ENCODE measurements at regions not wholly inside any gene's neighbourhood (a gene's known extent, or its start where the extent isn't known, plus 50 kb on each side); places are given as distances from the start of the nearest gene placed in this dataset.

DNA sequence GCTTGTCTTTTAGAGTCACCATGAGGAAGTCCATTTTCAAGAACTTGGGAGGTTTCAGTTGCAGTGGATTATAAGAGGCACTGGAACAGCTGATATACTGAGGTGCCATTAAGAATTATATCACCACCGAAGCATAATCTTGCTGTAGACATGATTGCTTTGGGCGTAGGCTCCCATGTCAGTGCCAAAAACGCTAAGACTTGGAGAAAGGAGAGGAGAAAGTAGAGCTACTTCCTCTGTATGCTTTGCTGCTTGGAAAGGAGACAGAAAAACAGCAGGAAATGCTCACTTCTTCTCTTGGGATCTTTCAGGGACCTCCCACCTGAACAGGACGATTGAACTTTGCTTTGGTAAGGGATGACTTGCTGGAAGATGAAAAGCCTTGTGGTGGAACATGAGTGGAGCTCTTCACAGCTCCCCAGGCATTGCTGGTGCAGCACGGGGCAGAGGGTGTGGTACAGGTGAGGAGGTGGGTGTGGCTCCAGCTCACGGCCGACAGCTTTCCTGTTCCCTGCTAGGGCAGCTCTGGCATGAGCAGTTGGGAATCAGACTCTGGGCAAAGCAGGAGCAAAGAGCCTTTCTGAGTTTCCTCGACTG lies 190.4 kb upstream of the JAG1 start:
- DNase-seq (ENCODE audit: low spot score): no peak

DNA sequence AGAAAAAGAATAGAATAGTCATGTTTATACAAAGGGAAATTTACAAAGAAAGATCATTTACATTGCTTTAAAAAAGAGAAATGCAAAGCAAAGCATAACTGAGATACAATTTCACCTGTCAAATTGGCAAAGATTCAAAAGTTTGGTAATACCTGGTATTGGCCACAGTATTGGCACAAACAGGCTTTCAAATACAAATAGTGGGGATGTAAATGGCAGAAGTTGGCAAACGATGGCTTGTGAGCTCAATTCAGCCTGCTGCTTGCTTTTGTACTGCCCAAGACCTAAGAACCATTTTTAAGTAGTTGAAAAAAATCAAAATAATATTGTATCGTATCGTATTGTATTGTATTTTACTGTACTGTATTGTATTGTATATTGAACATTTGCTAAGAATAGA lies 194.5 kb upstream of the JAG1 start:
- no peak for DNase-seq (ENCODE audit: low spot score)

DNA sequence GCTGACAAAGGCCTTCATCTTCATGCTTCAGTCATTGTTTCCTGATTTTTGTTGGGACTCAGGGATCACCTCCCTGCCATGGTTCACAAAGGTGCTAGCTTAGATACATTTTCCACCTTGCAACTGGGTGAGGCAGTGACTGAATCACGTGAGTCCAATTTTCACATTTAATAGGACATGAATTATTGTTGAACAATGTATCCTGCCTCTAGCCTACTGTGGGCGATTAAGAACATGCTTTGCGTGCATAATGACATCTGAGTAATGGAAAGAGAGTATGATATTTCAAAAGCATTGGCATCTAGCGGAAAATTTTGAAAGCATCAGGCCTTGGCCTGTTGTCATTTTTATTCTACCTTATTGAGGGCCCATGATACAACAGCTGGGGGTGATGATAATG lies 199.2 kb upstream of the JAG1 start:
- no peak for DNase-seq (ENCODE audit: low spot score)

- no peak for DNase-seq (ENCODE audit: low spot score)
These were observed 201.9 kb upstream of the JAG1 start for GRCh38 chr20:10875653-10876052.

- DNase-seq (ENCODE audit: low spot score): no peak
These were observed 202.8 kb upstream of the JAG1 start for GRCh38 chr20:10876558-10876957.

DNA sequence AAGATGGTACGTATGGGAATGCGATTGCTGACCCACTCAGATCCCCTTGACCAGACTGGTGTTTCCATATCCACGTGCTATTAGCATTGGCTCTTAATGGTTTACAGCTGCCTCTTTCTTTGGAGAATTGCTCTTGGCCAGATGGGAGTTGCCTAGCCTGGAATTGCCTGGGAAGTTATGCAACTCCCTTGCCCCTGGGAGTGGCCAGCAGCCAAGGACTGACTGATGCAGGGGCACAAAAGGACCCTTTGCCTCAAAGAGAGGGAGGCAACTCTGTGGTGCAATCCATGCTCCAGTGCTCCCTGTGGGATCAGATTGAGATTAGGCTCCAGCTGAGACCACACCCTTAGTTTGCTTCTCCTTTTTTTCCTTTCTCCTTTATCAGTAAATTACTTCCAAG lies 203.5 kb upstream of the JAG1 start:
- DNase-seq (ENCODE audit: low spot score): no peak

DNA sequence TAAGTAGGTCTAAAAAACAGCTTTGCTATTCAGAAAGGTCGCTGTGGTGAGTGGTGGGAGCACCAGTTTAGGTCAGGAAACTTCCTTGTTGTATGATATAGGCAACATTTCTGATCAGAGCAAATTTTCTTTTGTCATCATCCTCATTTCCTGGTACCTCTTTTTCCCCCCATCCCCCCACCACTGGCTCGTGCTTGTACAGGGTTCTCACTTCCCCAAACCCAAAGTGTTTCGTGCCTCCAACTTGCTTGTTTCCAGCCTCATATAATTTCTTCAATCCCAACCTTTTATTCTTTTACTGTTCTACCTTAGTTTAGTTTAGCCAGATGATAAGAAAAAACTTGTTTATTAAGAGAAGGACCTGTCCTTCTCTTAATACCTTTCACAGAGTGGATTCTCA lies 209.4 kb upstream of the JAG1 start:
- DNase-seq (ENCODE audit: low spot score): no peak

GRCh38 chr20:10893321-10893720 lies 219.5 kb upstream of the JAG1 start:
- no peak for DNase-seq (ENCODE audit: low spot score)

DNA sequence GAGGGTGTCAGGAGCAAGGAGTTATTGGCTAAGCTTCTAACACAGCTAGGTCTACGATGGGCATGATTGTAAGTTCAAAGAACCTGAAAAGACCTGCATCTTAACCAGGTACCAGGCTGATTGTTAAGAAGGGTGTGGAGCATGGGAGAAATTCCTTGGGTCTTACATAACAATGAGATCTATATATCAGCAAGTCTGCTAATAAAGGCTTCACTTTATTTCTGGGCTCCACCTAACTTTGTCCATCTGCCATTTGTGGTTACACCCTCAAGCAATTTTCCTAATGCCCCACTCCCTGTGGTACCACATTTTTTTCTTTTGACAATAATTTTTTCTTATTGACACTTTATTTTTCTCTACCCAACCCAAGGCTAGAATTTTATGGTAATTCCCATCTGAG lies 223.5 kb upstream of the JAG1 start:
- no peak for DNase-seq (ENCODE audit: low spot score)

GRCh38 chr20:10898552-10898951 lies 224.8 kb upstream of the JAG1 start:
- no peak for DNase-seq (ENCODE audit: low spot score)

DNA sequence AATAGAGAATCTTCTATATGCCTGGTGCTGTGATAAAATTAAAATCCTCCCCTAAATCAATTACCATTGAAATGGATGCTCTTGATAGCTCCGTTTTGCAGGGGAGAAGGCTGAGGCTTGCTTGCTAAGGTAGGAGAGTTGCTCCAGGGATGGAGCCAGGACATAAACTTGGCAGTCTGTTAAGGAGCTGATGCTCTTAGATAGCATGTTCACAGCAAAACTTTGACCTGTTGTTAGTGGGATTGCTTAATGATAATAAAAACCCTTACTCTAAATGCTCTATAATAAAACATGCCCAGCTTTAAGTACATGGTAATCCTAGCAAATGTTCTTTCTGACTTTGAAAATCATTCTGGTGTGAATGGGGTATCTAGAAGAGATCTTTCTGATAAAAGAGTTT lies 228.4 kb upstream of the JAG1 start:
- DNase-seq (ENCODE audit: low spot score): no peak

DNA sequence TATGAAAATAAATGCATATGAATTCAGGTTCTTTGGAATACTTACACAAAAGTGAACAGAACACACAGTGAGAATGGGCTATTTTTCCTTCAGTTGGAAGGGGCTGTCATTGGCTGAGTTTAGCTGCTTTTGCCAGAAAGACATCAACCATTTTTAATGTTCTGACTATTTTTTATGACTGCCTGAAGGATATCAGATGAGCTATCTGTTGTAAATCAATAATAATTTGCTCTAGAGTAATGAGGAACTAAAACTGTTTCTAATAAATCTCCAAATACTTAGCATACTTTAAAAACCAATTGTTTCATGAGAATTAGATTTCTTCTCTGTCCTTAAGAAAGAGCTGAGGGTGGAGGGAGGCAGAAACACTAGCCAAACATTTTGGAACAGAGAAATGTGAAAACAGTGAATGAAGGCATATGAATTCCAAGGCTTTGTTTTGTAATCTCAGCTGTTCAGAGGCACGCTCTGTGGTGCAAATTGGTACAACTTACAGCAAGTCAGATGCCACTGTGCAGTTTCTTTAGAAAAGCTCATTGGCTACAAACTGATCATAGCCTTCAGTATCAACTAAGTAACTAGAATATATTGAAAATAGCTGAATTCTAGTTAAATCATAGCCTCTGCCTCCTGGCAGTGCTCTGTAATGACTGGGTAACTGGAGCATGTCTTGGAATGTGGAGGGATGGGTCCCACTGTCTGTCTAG lies 228.9 kb upstream of the JAG1 start:
- no peak for DNase-seq (ENCODE audit: low spot score)

DNA sequence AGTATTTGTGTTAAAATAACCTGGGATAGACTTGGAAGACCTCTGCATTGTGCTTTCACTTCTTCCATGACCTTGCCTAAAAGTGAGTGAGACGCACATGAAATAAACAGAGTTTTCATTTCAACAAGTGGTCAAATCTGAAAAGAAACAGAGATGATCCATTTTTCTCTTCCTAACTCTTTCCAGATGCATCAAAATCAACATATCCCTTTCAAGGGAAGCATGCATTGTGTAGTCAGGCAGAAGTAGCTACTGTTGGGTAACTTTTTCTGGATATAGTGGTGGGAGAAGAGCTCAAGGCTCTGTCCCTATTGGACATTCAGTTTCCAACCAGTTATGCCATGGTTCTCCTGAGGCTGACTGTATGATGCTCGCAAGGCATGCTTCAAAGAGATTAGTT lies 233.0 kb upstream of the JAG1 start:
- no peak for DNase-seq (ENCODE audit: low spot score)

- no peak for DNase-seq (ENCODE audit: low spot score)
These were observed 236.0 kb upstream of the JAG1 start for GRCh38 chr20:10909803-10910202.

DNA sequence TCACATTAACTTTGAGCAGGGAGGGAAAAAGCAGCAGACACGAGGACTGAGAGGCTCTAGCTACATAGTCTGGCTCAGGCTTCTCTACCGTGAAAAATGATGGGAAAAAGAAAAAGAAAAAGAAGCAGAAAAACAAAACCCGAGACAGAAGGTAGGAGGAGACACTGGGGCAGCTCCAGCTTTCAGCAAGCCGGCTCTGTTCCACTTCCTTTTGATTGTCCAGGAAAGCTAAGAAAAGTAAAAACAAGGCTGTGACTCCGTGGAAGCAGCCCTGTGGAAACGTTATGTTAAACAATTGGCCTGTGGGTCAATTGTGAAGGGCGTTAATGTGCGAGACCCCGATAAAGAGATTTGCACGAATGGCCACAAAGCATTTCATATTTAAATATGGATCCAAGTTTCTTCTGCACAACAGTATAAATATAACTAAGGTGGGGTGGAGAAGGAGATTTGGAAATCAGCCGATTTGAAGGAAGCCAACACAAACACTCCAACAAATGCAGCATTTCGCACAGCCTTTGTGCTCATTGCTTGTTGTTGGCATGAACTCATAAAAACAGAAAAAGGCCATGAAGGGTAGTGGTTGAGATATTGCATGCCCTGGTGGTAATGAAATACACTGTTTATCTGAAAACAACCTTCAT lies 236.9 kb upstream of the JAG1 start:
- no peak for DNase-seq (ENCODE audit: low spot score)

DNA sequence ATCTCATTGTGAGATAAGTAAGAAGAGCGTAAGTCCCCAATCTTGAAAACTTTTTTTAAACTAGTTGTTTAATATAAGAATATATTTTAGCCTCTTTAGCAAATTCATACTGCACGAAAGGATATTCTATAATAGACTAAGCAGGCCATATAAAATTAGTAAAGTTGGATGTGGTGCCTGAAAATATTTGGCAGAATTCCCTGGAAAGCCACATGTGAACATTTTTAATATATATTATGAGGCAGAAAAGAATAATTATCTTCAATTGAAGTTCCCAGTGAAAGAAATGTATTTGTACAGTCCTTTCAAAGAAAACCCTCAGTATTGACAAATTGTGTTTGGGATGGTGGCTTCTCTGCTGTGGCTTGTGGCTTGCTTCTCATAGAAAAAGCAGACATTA lies 237.5 kb upstream of the JAG1 start:
- DNase-seq (ENCODE audit: low spot score): no peak

- DNase-seq (ENCODE audit: low spot score): no peak
These were observed 242.0 kb upstream of the JAG1 start for GRCh38 chr20:10915815-10916214.

- no peak for DNase-seq (ENCODE audit: low spot score)
These were observed 242.5 kb upstream of the JAG1 start for GRCh38 chr20:10916312-10916711.

GRCh38 chr20:10917826-10918225 lies 244.0 kb upstream of the JAG1 start:
- no peak for DNase-seq (ENCODE audit: low spot score)

- DNase-seq (ENCODE audit: low spot score): no peak
These were observed 245.8 kb upstream of the JAG1 start for GRCh38 chr20:10919396-10920140.

DNA sequence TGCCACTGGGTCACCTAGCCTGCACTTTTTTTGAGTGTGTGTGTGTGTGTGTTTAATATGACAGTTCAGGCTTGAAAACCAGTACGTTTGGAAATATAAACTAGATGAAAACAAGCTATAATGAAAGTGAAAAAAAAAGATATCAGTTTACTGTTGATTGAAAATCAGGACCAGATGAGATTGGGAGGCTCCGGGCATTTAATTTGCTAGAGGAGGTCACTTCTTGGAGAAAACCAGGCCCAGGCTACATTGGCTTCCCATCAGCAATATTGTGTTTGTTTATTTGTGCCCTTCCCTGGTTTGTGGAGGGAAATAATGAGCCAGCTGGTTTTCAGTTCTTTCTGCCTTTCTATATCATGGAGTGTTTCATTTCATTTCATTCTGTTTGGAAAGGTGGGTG lies 246.6 kb upstream of the JAG1 start:
- no peak for DNase-seq (ENCODE audit: low spot score)

GRCh38 chr20:10921491-10922010 lies 247.8 kb upstream of the JAG1 start:
- no peak for DNase-seq (ENCODE audit: low spot score)

DNA sequence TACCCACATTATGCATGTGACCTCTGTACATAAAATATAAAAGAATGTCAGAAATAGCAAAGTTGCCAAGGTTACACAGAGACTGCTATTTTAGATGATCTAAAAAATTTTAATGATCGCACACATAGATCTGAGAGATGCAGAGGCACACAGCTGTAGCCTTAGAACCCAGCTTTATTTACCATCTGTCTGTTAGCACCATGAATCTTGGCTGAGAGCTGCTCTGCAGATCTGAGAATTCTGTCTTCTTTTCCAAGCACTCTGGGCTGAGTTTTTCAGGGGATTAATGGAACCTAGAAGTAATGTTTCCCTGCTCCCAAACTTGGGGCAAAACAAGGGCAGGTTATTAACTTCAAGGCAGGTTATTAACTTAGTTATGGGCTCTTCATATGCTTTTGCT lies 248.7 kb upstream of the JAG1 start:
- no peak for DNase-seq (ENCODE audit: low spot score)
